Left forelimb (tissue), 1 donor: ENCODE measurements at regions not wholly inside any gene's neighbourhood (a gene's known extent, or its start where the extent isn't known, plus 50 kb on each side); places are given as distances from the start of the nearest gene placed in this dataset.
"Not testable (repeated sequence)": the region's sequence is repeated elsewhere in the genome, so short reads cannot be mapped to it uniquely, and the experiment has no call there.

Experiments used
- DNase-seq: peaks from one replicate; pipeline ENCODE4 v3.0.0-alpha.2; 2018; ENCODE audit warnings: low spot score

DNA sequence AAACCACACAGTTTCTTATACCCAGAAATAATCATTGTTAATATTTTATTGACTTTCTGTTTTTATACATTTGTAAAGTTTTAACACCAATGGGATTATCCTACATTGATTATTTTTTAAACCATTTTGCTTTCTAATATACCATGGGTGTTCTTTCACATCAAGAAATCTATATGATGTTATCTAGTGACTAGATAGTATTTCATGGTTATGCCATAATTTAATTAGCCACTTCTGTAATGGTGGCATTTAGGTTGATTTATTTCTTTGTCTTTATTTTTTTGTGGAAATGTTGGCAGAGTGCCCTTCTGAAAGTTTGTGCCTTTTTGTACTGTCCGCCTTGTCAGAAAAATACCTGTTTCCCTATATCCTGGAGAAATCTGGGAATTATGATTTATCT, 193.3 kb downstream of the CEP135 start:
- no peak for DNase-seq

DNA sequence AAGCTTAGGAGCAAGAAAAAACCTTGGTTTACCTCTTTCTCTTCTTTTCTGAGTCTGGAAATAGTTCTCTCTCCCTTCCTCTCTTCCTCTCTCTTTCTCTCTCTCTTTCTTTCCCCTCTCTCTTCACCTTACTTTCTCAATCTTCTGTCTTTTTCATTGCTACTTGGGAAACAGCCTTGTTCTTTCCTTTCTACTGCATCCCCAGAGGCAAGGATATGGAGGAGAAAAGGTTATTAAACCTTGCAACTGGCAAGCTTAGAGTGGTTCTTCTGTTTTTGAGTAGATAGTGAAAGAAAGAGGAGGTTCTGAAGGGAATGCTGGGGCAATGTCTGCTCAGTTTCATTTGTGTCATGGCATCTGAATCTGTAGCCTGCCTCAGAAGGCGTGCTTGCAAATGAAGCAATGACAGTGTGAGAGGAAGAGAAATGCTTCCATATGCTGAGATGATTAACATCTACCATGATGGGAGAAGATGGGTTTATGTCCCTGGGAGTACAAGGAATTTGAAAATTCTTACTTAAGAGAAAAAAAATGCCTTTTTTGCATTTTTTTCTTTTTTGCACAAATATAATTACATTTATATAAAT, 190.6 kb downstream of the CEP135 start:
- DNase-seq = no peak

DNA sequence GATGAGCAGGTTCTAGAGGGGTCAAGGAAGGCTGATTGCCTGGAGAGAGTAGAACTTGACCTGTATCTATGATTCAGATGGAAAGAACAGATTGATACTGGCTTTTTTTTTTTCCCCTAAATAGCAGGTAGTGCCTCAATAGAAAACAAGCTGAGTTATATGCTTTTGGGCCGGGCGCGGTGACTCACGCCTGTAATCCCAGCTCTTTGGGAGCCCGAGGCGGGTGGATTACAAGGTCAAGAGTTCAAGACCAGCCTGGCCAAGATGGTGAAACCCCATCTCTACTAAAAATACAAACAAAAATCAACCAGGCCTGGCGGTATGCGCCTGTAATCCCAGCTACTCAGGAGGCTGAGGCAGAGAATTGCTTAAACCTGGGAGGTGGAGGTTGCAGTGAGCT, 186.1 kb downstream of the CEP135 start:
- DNase-seq = not testable (repeated sequence)

DNA sequence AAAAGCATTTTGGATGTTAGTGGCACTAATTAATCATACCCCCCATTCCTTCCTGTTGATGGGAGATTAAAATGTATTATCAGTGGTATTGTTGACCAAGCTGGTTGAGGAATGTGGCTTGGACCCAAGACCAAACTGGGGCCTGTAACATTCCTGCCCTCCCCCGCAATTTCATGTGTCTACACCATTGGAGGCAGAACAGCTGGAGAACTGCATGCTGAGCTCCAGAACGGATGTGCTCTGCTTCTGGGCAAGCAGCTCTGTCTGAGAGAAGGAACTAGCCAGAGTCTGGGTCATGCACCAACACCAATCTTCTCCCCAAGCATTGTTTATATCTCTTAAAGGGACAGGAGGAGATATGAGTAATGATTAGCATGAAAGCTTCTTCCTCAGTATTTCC, 185.5 kb downstream of the CEP135 start:
- no peak for DNase-seq

DNA sequence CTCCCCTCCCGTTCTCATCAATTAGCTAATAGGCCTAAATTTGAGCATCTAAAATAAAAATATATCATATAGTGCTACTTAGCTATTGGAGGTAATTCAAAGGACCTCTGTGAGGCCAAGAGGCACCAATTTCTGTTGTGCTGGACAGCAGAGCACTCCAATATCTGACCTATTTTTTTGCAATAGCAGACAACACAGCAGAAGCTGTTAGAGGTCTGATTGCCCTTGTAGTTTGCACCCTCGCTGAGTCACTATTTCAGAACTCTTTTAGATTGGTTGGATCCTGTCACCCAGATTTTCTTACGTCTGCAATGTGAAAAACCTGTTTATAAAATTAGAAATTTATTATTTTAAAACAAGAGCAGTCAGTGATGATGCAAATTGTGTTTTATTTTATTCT, 184.1 kb downstream of the CEP135 start:
- DNase-seq = no peak

DNA sequence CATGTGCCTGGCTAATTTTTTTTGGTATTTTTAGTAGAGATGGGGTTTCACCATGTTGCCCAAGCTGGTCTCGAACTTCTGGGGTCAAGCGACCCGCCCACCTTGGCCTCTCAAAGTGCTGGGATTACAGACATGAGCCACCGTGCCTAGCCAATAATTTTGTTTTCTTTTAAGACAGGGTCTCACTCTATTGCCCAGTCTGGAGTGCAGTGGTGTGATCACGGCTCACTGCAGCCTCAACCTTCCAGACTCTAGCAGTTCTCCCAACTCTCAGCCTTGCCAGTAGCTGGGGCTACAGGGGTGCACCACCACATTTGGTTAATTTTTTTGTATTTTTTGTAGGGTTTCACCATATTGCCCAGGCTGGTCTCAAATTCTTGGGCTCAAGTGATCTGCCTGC, 183.4 kb downstream of the CEP135 start:
- not testable (repeated sequence) for DNase-seq

DNA sequence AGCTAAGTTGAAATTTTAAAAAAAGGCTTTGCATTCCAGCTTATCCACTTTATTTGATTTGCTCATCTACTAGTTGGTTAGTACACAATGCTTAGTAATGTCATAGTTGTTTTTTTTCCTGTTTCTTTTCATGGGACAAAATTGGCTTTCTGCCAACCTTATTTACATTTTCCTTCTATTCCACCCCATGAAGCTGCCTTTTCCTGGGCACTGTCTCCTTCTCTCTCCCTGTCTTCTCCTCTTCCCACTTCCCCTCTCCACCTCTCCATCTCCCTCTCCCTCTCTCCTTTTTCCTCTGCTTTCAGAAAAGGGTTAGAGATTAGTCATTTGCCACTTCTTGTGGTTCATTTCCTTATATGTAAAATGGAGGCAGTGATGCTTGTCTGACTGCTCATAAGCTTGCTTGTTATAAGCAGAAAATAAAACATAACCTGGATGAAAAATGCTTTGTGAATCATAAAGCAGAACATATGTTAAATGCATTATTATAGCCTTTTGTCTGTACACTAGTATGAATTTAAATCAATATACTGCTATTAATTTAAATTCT, 181.9 kb downstream of the CEP135 start:
- no peak for DNase-seq

DNA sequence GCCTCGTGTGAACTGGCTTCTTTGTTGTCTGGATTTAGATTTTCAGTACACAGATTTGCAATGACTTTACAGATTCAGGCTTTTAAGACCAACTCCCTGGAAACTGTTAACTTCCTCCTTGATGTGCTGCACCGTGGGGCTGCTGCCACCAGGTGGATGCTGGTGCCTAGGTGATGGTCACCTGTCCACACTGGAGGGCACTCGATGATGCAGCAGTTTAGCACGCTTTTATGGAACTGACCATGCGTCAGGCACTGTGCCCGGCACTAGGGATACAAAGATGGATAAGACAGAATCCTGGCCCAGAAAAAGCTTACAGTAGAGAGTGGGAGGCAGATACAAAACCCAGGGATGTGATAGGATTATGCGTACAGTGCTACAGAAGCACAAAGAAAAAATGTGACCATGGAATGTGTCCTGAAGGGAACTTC, 180.7 kb downstream of the CEP135 start:
- DNase-seq = no peak

DNA sequence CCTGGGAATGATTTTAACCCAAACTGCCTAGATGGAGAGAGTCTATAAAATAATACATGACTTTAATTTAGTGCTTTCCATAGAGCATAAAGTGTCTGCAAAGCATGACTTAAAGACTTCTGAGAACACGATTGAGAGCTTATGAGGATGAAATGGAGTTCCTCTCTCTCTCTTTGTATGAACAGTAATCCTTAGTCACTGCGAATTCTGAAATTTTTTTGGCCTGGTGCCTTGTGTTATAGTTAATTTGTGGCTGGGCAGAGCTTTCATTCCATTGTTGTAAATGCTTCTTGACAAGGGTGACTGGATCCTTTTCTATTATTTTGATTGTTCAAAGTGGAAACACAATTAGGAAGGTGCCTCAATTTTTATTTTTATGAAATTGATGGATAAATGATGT, 179.5 kb downstream of the CEP135 start:
- no peak for DNase-seq

DNA sequence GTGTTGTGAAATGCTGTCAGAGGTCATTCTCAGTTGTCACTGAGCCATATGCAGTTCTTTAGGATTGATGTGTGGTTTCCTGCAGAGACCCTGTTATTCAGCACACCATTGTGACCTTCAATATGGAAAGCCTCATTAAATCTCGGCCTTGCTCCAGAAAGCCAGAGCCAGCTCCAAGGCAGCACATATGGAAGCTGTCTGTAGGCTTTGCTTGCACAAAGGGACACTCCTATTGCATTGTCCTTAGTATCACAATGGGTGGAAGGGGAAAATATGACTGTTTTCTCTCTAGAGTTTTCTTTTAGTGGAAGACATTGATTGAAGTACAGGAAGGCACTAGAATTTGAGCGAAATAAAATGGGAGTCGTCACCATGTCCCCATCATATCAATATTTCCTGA, 179.0 kb downstream of the CEP135 start:
- no peak for DNase-seq

DNA sequence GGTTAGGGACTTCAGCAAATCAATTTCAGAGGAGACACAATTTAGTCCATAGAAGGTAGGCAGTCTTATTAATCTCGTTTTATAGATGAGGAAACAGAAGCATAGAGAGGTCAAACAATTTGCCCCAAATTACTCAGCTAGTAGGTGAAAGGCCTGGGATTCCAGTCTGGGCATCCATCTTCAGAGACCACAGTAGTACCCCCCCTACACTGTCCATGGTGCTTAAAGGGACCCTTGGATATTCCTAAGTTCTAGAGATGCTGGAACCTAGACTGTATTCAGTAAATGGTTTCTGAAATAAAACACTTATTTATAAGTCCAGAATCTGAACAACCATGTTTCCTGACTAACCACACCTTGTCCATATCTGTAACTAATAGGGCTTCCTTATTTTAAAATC, 174.8 kb downstream of the CEP135 start:
- DNase-seq = no peak

DNA sequence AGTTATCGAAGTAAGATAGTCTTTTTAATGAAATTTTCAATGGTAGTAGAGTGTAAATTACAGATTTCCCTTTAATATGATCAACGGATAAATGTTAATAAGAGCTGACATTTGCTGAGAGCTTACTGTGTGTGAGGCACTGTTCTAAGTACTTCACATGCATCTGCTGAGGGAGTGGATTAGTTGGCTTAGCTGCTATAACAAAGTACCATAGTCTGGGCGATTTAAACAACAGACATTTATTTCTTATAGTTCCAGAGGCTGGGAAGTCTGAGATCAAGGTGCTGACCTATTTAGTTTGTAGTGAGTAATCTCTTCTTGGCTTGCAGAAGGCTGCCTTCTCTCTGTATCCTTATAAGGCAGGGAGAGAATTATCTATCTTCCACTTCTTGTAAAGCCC, 174.3 kb downstream of the CEP135 start:
- no peak for DNase-seq

DNA sequence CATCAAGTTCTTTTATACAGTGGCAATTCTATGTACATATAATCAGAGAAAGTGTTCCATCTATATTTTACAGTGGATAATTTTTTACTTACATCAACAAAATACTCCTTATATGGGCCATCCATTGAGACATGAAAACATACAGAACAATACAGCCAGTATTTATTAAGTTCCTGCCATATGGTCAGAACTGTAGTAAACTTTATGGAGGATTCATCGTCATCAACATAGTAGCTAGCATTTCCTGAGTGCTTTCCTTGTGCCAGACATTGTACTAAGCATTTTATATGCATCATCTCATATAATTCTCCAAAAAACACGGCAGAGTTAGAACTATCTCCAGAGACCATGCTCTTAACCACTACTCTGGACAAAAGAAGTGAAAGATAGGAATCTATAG, 170.1 kb downstream of the CEP135 start:
- no peak for DNase-seq

DNA sequence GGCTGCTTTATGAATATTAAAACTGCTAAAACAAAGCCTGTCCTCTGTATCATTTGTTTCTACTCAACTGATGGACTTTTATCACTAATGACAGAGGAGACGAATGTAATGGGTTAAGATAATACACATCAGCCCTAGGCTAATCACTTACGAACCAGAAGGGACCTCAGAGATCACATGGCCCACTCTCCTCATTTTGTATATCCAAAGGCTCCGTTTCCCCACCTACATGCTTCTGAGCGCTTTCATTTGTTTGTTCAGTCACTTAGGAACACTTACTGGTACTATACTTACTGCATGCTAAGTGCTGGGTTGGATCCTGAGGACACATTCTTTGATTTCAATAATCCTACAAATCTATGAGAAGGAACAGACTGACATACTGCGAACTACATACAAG, 169.3 kb downstream of the CEP135 start:
- DNase-seq = no peak

DNA sequence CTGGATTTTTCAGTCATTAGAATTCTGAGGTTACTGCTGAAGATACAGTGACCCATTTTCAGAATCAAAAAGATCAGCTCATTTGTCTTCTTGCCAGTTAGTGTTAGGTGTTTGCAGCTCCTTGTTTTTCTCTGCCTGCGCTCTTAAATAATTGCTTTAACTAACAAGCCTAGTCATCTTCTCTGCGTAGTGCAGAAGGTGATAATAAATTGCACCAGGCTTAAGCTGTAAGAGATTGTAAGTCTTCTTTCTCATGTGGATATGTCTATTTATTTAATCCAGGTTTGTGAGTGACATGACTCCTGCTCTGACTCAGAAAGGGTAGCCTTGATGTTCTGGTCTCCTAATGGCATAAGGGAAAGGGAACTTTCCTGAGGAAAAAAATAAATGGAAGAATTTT, 167.2 kb downstream of the CEP135 start:
- no peak for DNase-seq

DNA sequence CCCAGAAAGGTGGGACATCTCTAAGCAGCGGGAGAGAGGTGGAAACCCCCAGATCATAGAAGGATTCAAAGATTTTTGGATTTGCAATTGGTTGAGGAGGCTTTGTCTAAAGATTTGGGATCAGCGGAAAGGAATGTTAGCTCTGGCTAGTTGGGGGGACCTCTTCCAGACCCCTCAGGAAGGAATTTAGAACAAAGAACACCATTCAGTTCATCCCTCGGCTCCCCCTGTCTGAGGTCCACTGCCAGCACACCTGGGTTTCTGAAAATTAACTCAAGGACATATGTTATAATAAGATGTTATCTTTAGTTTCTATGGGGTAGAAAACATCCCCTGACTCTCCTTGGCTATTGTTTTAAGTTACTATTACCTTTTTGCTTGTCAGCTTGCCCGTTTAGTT, 163.6 kb downstream of the CEP135 start:
- no peak for DNase-seq

DNA sequence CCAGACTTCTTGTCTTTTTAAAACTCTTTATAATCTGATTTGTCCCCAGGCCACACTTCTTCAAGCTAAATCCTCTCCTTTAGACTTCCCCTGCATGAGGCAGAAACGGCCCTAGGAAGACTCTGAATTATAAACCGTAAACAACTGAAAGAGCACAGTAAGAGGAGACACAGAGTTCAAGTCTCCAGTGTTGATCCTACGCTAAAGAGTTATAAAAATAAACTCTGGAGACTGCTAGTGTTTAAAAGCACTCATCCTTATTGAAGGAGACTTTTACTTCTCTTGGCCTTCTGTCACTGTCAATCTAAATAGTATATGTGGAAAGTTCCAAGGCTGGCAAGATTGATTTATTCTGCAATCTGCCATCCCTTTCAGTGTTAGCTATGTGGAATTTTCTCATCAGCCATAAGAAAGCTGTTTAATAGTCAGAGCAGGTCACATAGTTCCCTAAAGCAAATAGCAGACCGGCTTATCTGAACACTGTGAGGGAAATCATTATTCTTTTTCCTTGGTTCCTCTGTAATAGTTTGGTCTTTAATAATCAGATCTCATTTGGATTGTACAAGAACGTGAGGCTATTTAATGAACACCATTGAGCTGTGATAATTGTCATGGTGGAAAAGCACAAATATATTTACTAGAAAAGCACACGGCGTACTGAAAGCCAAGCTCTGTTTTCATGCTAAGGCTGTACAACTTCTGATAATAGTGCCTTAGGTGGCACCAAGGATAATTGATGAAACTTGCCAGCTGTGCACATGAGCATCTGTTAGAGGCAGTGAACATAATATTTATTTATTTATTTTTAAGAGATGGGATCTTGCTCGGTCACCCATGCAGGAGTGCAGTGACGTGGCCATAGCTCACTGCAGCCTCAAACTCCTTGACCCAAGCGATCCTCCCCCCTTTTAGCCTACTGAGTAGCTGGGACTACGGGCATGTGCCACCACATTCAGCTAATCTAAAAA, 157.7 kb downstream of the CEP135 start:
- no peak for DNase-seq

DNA sequence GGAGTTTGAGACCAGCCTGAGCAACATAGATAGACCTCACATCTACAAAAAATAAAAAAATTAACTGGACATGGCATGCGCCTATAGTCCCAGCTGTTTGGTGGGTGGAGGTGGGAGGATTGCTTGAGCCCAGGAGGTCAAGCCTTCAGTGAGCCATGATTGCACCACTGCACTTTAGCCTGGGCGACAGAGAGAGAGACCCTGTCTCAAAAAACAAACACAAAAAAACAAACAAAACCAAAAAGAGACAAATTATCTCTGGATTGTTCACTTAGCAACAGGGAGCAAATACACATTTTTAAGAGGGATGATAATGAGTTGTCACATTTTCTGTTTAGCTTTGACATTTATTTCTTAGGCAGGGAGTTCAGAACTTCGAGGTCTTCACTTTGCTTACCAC, 155.4 kb downstream of the CEP135 start:
- DNase-seq = no peak

DNA sequence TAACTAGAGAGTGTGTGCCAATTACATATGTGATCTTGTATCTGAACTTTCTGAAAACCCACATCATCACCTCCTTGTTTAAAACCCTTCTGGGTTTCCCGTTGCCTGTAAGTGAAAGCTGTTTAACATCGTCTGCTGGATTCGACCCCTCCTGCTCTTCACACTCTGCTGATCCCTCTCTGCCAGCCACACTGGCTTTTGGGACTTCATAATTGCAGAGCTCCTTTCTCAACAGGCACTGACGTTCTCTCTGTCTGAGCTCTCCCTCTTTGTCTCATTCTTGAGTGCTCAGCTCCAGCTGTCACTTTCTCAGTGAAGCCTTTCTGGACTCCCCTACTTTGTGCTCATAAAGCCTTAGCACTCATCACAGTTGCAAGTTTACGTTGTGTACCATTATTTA, 153.9 kb downstream of the CEP135 start:
- no peak for DNase-seq

DNA sequence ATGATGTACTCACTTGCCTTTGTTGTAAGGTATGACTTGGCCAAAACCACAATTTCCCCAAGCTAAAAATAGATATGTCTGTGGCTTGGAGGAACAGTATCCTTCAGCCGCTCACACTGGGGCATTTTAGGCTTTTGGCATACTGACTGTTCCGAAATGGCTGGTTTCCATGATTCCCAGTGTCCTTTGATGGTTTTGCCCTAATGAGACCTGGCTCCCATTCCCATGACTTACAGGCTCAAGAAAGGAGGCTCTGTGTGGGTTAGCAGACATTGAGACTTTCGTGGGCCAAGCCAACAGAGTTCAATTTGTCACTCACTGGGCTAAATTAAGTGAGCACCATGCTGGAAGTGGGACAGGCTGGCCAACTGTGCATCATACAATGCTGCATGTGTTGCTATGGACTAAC, 150.6 kb downstream of the CEP135 start:
- no peak for DNase-seq

DNA sequence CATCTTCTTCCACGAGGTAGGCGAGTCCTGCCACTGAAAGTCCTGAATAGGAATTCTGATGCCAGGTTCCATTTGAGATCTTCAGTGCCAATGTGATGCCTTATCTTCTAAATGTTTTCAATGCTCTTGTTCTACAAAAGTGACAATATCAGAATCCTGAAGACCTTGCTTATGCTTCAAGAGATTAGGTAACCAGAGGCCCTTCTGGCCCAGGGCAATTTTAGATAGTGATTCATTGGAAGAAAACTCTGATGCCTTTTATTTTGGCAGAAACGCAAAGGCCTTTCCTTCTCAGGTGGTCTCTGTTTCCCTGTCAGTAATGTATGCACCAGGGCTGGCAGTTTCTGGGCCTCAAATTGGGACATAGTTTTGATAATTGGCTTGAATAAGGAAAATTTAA, 144.8 kb downstream of the CEP135 start:
- no peak for DNase-seq

DNA sequence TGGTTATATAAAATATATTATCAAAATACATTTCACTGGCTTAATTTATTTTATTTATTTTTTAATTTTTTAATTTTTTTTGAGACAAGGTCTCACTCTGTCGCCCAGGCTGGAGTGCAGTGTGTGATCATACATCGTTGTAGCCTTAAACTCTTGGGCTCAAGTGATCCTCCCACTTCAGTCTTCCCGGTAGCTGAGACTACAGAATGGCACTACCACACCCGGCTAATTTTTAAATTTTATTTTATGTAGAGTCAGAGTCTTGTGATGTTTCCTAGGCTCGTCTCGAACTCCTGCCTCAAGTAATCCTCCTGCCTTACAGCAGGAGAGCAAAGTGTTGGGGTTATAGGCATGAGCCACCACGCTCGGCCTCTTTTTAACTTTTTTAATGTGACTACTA, 143.8 kb downstream of the CEP135 start:
- no peak for DNase-seq

DNA sequence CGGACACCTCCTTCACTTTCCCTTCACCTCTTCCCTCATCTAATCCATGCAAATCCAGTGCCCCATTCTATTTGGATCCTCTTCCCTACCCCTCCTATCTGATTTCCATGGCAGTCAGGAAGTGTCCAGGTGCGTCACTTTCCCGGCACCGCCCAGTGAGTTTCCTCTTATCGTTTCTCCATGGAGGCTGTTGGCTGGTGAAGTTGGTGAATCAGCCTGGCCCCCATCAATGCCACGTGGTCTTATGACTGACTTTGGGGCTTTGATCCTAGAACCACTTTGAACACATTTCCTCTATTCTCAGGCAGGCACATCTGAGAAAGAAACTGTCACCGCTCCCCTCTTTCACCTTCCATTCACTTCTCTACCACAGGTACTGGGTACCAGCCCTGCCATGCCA, 137.8 kb downstream of the CEP135 start:
- no peak for DNase-seq
